GM12878 (cell line): ENCODE measurements at regions not wholly inside any gene's neighbourhood (a gene's known extent, or its start where the extent isn't known, plus 50 kb on each side); places are given as distances from the start of the nearest gene placed in this dataset.

Experiments used
- BACH1 ChIP-seq: fragments of 450-650 bp; IDR thresholded peaks from 2 replicates; pipeline ENCODE4 v1.6.1; 2017; ENCODE audit warnings: mild to moderate bottlenecking, borderline replicate concordance
- CEBPB ChIP-seq, 2 experiments: fragments of 150-350 bp in 1 of 2; IDR thresholded peaks; 2 replicates each; pipeline ENCODE4 v1.6.1; 2012 to 2014; ENCODE audit warnings: low read depth in 2 of 2, low read length in 2 of 2, borderline replicate concordance in 1 of 2, inconsistent platforms in 1 of 2
- CHD2 ChIP-seq: IDR thresholded peaks from 2 replicates; pipeline ENCODE4 v1.6.1; 2011; ENCODE audit warnings: low read depth, low read length, improper control_type of control experiment, borderline replicate concordance
- CTCF ChIP-seq, 3 experiments: IDR thresholded peaks in 2 of 3; conservative IDR thresholded peaks in 1 of 3; 2 replicates each; pipeline ENCODE4 v1.5.1; 2011; ENCODE audit warnings: low read depth in 3 of 3, low read length in 3 of 3, mild to moderate bottlenecking in 3 of 3, control low read depth in 2 of 3, moderate library complexity in 2 of 3, inconsistent platforms in 1 of 3, mixed read lengths in 1 of 3; ENCODE audit not compliant: control insufficient read depth in 2 of 3, insufficient read depth in 1 of 3; ENCODE audit errors: extremely low read depth in 1 of 3
- DPF2 ChIP-seq: fragments of 450-650 bp; IDR thresholded peaks from 2 replicates; pipeline ENCODE4 v1.6.1; 2017; ENCODE audit warnings: mild to moderate bottlenecking
- PML ChIP-seq: IDR thresholded peaks from 2 replicates; pipeline ENCODE4 v1.6.1; 2012; ENCODE audit warnings: low read length, inconsistent platforms
- POLR2AphosphoS5 ChIP-seq: IDR thresholded peaks from 2 replicates; pipeline ENCODE4 v1.6.1; 2011; ENCODE audit warnings: mild to moderate bottlenecking, low read length, inconsistent platforms
- RAD51 ChIP-seq: fragments of 450-650 bp; IDR thresholded peaks from 2 replicates; pipeline ENCODE4 v1.6.1; 2016; ENCODE audit warnings: moderate library complexity, mild to moderate bottlenecking, inconsistent platforms
- TF ChIP-seq, protein P1 (sequence below): fragments of 450-650 bp; IDR thresholded peaks from 2 replicates; pipeline ENCODE4 v1.6.1; 2017; ENCODE audit warnings: mild to moderate bottlenecking, moderate library complexity

GRCh38 chr2:128404709-128405466, 86.2 kb upstream of the HS6ST1 start:
- no peak for TF ChIP-seq CTCF (IDR thresholded peaks at IDR 0.05 in 2 of 3, conservative IDR thresholded peaks at IDR 0.05 in 1 of 3; ENCODE audit: control insufficient read depth in 2 of 3, extremely low read depth in 1 of 3, insufficient read depth in 1 of 3, low read depth in 3 of 3, low read length in 3 of 3)
- no peak for TF ChIP-seq CEBPB (IDR thresholded peaks at IDR 0.05; ENCODE audit: borderline replicate concordance in 1 of 2, low read depth in 2 of 2, low read length in 2 of 2)
- no peak for TF ChIP-seq BACH1
- no peak for TF ChIP-seq CHD2
- TF ChIP-seq DPF2 = no peak
- TF ChIP-seq RAD51 = no peak
- TF ChIP-seq POLR2AphosphoS5 = no peak
- TF ChIP-seq, protein P1, sequence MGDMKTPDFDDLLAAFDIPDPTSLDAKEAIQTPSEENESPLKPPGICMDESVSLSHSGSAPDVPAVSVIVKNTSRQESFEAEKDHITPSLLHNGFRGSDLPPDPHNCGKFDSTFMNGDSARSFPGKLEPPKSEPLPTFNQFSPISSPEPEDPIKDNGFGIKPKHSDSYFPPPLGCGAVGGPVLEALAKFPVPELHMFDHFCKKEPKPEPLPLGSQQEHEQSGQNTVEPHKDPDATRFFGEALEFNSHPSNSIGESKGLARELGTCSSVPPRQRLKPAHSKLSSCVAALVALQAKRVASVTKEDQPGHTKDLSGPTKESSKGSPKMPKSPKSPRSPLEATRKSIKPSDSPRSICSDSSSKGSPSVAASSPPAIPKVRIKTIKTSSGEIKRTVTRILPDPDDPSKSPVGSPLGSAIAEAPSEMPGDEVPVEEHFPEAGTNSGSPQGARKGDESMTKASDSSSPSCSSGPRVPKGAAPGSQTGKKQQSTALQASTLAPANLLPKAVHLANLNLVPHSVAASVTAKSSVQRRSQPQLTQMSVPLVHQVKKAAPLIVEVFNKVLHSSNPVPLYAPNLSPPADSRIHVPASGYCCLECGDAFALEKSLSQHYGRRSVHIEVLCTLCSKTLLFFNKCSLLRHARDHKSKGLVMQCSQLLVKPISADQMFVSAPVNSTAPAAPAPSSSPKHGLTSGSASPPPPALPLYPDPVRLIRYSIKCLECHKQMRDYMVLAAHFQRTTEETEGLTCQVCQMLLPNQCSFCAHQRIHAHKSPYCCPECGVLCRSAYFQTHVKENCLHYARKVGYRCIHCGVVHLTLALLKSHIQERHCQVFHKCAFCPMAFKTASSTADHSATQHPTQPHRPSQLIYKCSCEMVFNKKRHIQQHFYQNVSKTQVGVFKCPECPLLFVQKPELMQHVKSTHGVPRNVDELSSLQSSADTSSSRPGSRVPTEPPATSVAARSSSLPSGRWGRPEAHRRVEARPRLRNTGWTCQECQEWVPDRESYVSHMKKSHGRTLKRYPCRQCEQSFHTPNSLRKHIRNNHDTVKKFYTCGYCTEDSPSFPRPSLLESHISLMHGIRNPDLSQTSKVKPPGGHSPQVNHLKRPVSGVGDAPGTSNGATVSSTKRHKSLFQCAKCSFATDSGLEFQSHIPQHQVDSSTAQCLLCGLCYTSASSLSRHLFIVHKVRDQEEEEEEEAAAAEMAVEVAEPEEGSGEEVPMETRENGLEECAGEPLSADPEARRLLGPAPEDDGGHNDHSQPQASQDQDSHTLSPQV = no peak
- TF ChIP-seq PML = no peak
